AG09319 (cell line): ENCODE measurements at regions not wholly inside any gene's neighbourhood (a gene's known extent, or its start where the extent isn't known, plus 50 kb on each side); places are given as distances from the start of the nearest gene placed in this dataset.
"Not testable (repeated sequence)": the region's sequence is repeated elsewhere in the genome, so short reads cannot be mapped to it uniquely, and the experiment has no call there.

ENCODE experiments used
- DNase-seq: peaks from one replicate; pipeline ENCODE4 v3.0.0-alpha.2; 2010; ENCODE audit warnings: low read depth; ENCODE audit errors: extremely low read depth
- CTCF ChIP-seq: IDR thresholded peaks from 2 replicates; pipeline ENCODE4 v1.5.1; 2011; ENCODE audit warnings: low read depth, mild to moderate bottlenecking, inconsistent platforms, low read length, moderate library complexity

GRCh38 chr4:8724436-8725070, 132.0 kb downstream of the CPZ start:
- DNase-seq, result no peak
- no peak for TF ChIP-seq CTCF

- no peak for DNase-seq
- no peak for TF ChIP-seq CTCF
Observed at GRCh38 chr4:8723222-8723980, 130.8 kb downstream of the CPZ start.

GRCh38 chr4:8722556-8722955, 130.0 kb downstream of the CPZ start:
- DNase-seq, result no peak
- no peak for TF ChIP-seq CTCF

GRCh38 chr4:8721621-8722020, 129.1 kb downstream of the CPZ start:
- no peak for DNase-seq
- no peak for TF ChIP-seq CTCF

GRCh38 chr4:8719421-8719820, 126.9 kb downstream of the CPZ start:
- no peak for DNase-seq
- no peak for TF ChIP-seq CTCF

GRCh38 chr4:8717470-8717869, 124.9 kb downstream of the CPZ start:
- not testable (repeated sequence) for DNase-seq

GRCh38 chr4:8710946-8711345, 118.4 kb downstream of the CPZ start:
- DNase-seq, result no peak
- TF ChIP-seq CTCF, result no peak

GRCh38 chr4:8710416-8710815, 117.9 kb downstream of the CPZ start:
- TF ChIP-seq CTCF, result no peak

More at GRCh38 chr4:8710416-8710815, 117.9 kb downstream of the CPZ start:
- DNase-seq, result no peak
